HG02759 (cell line): ENCODE measurements at regions not wholly inside any gene's neighbourhood (a gene's known extent, or its start where the extent isn't known, plus 50 kb on each side); places are given as distances from the start of the nearest gene placed in this dataset.
"Not testable (repeated sequence)": the region's sequence is repeated elsewhere in the genome, so short reads cannot be mapped to it uniquely, and the experiment has no call there.

ENCODE experiments used
- ATAC-seq: cut with Tn5 transposase; IDR thresholded peaks from one replicate; pipeline ENCODE4 v1.9.1; 2021; ENCODE audit warnings: mild to moderate bottlenecking, moderate library complexity; ENCODE audit not compliant: unreplicated experiment

DNA sequence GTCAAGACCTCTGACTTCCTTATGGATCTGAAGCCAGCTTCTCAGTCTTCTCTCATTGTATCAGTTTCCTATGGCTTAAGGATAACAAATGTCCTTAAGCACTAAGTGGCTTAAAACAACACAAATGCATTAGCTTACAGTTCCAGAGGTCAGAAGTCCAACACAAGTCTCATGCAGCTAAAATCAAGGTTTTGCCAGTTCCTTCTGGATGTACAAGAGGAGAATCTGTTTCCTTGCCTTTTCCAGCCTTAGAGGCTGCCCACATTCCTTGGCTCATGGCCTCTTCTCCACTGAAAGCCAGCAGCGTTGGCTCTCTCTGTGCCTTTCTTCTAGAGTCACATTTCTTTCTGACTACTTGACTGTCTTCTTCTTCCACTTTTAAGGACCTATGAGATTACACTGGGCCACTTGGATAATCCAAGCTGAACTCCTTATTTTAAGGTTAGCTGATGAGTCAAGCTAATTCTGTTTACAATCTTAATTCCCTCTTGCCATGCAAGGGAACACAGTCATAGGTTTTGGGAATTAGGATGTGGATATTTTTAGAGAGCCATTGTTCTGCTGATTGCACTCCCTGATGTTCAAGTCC is 179.0 kb downstream of the BCAS1 start:
- ATAC-seq, result no peak

DNA sequence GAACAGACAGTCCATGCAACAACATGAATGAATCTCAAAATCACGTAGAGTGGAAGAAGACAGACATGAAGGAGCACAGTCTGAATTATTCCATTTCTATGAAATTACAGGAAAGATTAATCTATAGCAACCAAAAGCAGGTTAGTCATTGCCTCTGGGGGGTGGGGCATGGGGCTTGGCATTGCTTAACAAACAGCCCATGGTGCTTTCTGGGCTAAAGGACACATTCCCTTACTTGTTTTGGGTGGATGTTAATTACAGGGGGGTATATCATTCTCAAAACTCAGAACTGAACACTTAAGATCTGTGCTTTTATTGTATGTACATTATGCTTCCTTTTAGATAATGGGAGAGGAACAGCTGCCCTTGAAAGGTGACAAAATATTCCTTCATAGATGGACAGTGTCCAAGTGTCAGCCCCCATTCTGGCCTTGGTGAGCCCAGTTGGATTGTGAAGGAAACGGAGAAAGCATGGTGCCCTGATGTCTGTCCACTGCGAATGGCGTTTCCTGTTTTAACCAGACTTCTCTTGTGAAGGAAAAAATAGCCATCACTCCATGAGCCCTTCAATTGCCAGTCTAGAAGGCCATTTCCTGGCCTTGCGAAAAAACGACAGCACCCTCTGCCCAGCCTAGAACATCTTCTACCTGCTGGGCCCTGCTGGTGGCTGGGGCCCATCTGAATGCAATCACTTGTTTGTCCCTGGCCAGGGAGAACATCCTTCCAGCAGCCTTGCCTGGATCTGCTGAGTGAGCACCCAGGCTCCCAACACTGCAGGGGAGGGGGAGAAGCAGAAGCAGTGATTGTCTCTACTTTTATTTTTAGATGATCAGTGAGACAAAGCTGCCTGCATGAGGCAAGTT is 179.7 kb downstream of the BCAS1 start:
- ATAC-seq, result no peak

GRCh38 chr20:53889411-53890148 is 180.8 kb downstream of the BCAS1 start:
- no peak for ATAC-seq

- ATAC-seq, result no peak
Measured at GRCh38 chr20:53888951-53889350, 181.4 kb downstream of the BCAS1 start.

DNA sequence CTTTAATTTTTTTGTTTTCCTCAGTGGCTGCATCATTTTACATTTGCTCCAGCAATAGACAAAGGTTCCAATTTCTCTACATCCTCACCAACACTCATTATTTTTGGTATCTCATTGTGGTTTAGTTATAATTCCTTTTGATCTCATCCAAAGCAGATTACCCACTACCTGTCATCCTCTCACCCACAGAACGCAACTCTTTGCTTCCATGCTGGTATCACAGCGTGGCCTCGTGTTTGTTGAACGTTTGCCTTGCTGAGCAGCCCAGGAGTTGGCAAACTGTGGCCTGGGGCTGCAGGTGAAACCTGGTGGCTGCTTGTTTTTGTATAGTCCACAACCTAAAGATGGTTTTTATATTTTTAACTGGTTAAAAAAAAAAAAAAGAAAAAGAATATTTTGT is 181.9 kb downstream of the BCAS1 start:
- no peak for ATAC-seq

DNA sequence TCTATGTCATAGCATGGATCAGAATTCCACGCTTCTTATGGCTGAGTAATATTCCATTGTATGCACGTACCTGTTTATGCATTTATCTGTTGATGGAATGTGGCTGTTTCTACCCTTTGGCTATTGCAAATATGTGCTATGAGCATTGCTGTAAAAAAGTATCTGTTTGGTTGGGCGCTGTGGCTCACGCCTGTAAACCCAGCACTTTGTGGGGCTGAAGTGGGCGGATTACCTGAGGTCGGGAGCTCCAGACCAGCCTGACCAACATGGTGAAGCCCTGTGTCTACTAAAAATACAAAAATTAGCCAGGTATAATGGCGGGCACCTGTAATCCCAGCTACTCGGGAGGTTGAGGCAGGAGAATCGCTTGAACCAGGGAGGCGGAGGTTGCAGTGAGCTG is 182.4 kb downstream of the BCAS1 start:
- no peak for ATAC-seq

DNA sequence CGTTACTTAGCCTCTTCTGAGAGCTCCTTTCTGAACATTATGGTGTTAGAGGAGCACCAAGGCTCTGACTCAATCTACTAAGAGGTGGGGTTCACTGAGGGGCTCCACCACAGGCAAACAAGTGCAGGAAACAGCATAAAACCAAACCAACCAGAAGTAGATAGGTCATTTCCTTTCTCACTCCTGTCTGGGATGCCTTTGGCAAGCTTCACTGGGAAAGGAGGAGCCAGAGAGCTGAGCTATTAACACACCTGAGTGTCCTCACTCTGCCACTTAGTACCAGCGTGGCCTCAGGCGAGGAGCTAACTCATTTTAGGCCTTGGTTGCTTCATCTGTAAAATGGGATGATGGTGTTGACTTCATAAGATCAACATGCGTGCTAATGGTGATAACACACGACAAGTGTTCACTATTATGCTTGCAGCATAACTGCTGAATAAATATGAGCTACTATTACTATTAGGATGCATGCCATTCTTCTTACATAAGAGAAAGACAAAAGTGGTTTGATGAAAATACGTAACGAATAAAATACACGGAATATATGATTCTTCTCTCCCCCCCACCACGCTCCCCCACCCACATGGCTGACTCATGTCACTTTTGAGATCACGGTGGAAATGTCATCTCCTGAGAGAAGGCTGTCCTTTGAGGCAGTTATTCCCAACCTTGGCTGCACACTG is 185.4 kb downstream of the BCAS1 start:
- ATAC-seq, result no peak

- no peak for ATAC-seq
Measured at GRCh38 chr20:53883098-53883911, 187.1 kb downstream of the BCAS1 start.

DNA sequence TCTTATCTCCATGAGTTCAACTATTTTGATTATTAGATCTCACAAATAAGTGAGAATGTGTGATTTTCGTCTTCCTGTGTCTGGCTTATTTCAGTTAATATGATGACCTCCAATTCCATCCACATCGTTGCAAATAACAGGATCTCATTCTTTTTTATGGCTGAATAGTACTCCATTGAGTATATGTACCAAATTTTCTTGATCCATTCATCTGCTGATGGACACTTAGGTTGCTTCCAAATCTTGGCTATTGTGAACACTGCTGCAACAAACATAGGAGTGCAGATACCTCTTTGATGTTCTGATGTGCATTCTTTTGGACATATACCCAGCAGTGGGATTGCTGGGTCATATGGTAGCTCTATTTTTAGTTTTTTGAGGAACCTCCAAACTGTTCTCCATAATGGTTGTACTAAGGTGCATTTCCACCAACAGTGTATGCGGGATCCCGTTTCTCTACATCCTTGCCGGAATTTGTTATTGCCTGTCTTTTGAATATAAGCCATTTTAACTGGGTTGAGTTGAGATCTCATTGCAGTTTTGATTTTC is 187.9 kb downstream of the BCAS1 start:
- not testable (repeated sequence) for ATAC-seq

DNA sequence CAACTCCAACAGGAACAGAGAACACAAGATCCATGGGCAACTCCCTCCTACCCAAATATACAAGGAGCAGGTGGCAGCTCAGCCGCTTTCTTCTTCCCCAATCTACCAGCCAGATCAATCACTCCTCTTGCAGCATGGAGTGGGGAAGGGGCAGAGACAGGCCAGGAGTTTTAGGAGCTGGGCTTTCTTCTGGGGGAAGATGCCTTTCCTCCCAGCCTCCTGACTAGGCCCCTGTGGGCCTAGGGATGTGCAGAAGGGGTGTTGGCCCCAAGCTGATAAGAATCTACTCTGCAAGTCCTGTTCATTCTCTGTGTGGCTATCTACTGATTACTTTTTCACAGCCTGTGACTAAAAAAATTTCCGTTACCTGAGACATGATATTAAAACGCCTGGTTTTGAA is 189.0 kb downstream of the BCAS1 start:
- ATAC-seq, result no peak

DNA sequence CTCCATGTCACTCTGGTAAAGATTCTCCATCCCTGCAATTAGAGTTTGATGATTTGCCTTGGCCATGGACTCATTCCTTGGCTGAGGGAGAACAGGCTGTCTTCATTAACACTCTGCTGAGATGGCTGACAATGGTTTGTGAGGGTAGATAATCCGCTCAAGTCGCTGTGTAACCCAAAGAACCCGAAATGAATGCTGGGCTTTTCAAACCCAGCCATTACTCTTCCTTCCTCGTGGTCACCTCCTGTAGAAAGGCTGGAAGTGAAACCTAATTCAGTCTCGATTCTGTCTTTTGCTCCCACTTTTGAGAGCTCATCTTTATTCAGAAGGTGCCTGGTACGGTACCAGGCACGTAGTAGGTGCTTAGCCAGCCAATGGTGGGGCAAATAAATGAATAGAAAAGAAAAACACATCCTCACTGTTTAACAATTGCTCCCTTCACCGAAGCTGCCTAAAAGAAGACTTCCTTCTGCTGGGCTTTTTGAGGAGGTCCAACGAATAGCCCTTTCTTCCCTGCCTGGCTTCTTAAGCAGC is 190.2 kb downstream of the BCAS1 start:
- no peak for ATAC-seq

GRCh38 chr20:53879048-53879684 is 191.2 kb downstream of the BCAS1 start:
- no peak for ATAC-seq

DNA sequence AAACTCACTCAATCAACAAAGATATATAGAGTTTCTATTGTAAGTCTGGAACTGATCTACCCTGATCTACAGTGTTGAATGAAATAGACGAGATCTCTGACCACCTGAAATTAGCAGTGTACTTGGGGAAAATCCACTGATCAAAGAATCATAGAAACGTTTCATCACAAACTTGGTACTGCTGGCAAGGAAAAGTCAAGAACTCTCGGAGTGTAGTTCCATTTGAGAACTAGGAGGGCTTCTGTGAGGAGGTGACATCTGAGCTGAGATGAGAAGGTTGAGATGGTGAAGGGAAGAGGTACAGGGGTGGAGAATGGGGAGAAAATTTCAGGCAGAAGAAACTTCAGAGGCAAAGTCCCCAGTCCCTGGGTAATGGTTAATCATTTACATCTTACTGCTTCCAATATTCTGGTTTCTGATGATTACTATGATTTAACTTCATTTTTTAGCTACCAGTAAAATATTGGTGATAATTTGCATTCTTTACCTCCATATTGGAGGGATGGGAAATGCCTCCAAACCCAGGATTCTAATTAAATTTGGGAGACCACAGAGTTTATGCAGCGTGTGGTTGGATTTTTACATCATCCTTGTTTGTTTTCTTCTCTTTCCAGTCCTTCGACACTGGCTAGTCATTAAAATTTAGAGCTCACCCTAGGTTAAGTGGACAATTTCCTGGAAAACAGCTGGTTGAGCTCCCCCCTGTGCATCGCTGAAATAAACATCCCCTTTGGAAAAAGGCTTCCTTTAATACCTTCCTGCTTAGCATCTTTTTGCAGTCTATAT is 191.9 kb downstream of the BCAS1 start:
- ATAC-seq, result no peak

GRCh38 chr20:53876956-53877355 is 193.4 kb downstream of the BCAS1 start:
- ATAC-seq, result no peak

GRCh38 chr20:53876470-53876869 is 193.9 kb downstream of the BCAS1 start:
- no peak for ATAC-seq

DNA sequence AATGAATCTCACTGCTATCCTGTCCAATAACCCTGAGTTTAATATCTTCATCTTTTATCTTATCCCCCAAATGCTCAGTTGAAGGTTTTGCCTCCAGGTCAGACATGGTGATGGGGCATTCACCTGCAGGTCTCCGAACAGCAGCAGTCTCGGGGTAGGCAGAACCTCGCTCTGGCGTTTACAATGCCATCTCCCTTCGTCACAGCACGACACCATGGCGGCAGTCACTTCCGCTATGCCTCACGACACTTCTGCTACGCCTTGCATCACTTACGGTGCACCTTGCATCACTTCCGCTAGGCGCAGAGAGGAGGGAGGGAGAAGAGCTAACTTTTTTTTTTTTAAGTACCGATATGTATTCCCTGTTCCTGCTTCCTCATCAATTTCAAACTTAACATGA is 194.9 kb downstream of the BCAS1 start:
- ATAC-seq, result no peak

DNA sequence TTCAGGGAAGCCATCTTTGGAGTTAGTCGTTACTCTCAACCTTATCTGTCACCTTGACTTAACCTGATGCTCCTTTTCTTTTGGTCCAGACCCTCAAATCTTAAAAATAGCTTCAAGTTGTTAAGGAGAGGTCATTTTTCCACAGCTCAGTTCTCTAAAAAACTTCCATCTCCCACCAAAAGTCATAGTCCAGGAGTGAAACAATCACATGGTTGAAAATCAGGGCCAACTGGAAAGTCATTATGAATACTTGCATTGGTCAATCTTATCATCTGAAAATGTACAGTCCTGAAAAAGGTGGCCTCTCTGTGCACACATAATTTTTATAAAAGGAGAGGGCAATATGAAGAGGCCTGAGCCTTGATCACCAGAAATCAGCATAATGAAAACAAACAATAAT is 195.7 kb downstream of the BCAS1 start:
- ATAC-seq, result no peak

DNA sequence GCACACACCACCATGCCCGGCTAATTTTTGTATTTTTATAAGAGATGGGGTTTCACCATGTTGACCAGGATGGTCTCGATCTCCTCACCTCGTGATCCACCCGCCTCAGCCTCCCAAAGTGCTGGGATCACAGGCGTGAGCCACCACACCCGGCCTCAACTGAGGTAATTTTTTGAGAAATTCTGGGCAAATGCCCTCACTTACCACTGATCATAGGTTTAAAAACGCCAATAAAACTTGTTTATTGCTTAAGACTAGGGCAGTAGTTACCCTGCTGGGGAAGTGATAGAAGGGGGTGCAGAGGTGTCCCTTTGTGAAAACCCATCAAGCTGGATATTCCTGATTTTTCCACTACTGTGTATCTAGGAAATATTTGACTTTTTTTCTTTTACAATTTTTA is 196.3 kb downstream of the BCAS1 start:
- ATAC-seq, result no peak

GRCh38 chr20:53873230-53873604 is 197.2 kb downstream of the BCAS1 start:
- ATAC-seq, result no peak
